ENCODE measurements at regions not wholly inside any gene's neighbourhood (a gene's known extent, or its start where the extent isn't known, plus 50 kb on each side); places are given as distances from the start of the nearest gene placed in this dataset.

- H3K9me2 ChIP-seq (ENCODE audit: insufficient read depth) = no peaks in the 10 kb centered on the region; the same call in 1 of the 2 replicates
- no TSS peak for BruUV-seq (replicated peaks)
- no peak overlapping the region for H3K4me2 ChIP-seq (ENCODE audit: low read length)
- no peak overlapping the region for H2AFZ ChIP-seq (ENCODE audit: low read depth, low read length, poor library complexity, severe bottlenecking)
- no peaks in the 10 kb centered on the region for H3K4me1 ChIP-seq (ENCODE audit: control insufficient read depth in 1 of 2, insufficient read depth in 2 of 2, low read length in 2 of 2)
- H3K9me3 ChIP-seq (ENCODE audit: control insufficient read depth in 1 of 2, insufficient read depth in 1 of 2, low read depth in 1 of 2, low read length in 2 of 2) = no peaks in the 10 kb centered on the region
- ATAC-seq (no peak), DNase-seq (ENCODE audit: low read depth, low spot score) (no peak)
- ChIA-PET CTCF (no interaction called here), RAD21 (ENCODE audit: low non-redundant PET in 1 of 2, low total read pairs in 2 of 2, uncharacterized antibody in 2 of 2, unreplicated experiment in 2 of 2) (no interaction called here), POLR2A (no interaction called here)
- H4K20me1 ChIP-seq (ENCODE audit: insufficient read depth) = no peaks in the 10 kb centered on the region
- TF ChIP-seq FOSL1 (IDR thresholded peaks at IDR 0.05; ENCODE audit: low read depth) = no peak
- no peak for TF ChIP-seq CTCF (IDR thresholded peaks at IDR 0.05 in 2 of 3, conservative IDR thresholded peaks at IDR 0.05 in 1 of 3; ENCODE audit: borderline replicate concordance in 1 of 3, insufficient read depth in 1 of 3, low read depth in 2 of 3, low read length in 2 of 3)
- no peak for TF ChIP-seq POLR2AphosphoS5 (IDR thresholded peaks at IDR 0.05; ENCODE audit: low read depth, low read length)
- TF ChIP-seq ELF1 (IDR thresholded peaks at IDR 0.05; ENCODE audit: borderline replicate concordance, low read depth) = no peak
- TF ChIP-seq ATF3 (IDR thresholded peaks at IDR 0.05) = no peak
- TF ChIP-seq JUND (IDR thresholded peaks at IDR 0.05) = no peak
- no peak for TF ChIP-seq ZFX (IDR thresholded peaks at IDR 0.05)
- TF ChIP-seq MAX (IDR thresholded peaks at IDR 0.05) = no peak
- no peak for TF ChIP-seq SRF (IDR thresholded peaks at IDR 0.05; ENCODE audit: low read depth)
- no peak for TF ChIP-seq ZBTB33 (IDR thresholded peaks at IDR 0.05; ENCODE audit: extremely low read depth, insufficient replicate concordance, low read length)
- TF ChIP-seq ZNF274 (IDR thresholded peaks at IDR 0.05; ENCODE audit: low read depth, low read length) = no peak
- no peak for TF ChIP-seq CEBPB (IDR thresholded peaks at IDR 0.05; ENCODE audit: low read depth)
- TF ChIP-seq YY1 (IDR thresholded peaks at IDR 0.05; ENCODE audit: extremely low read depth, insufficient replicate concordance, low read depth, low read length) = no peak
- no peak for TF ChIP-seq EZH2 (IDR thresholded peaks at IDR 0.05)
- no peak for TF ChIP-seq EGR1 (IDR thresholded peaks at IDR 0.05; ENCODE audit: low read depth)
- no peak for TF ChIP-seq SIN3A (IDR thresholded peaks at IDR 0.05; ENCODE audit: low read depth)
- no peak for TF ChIP-seq CBX3 (IDR thresholded peaks at IDR 0.05; ENCODE audit: low read depth)
- no peaks in the 10 kb centered on the region for H3K27me3 ChIP-seq (ENCODE audit: insufficient read depth, low read length)
- no peak overlapping the region for H3K27ac ChIP-seq (ENCODE audit: low read depth, low read length)
- H3K79me2 ChIP-seq (ENCODE audit: insufficient read depth, low read length) = no peaks in the 10 kb centered on the region
- H3K36me3 ChIP-seq (ENCODE audit: control insufficient read depth in 1 of 2, insufficient read depth in 2 of 2, low read length in 2 of 2) = no peaks in the 10 kb centered on the region
- intact Hi-C loops (cut with micrococcal nuclease) = no loop called here
- no peak overlapping the region for H3K4me3 ChIP-seq (replicated peaks in 1 of 2; ENCODE audit: low read depth in 1 of 2, low read length in 2 of 2)
- H3K9ac ChIP-seq (ENCODE audit: low read length) = no peak overlapping the region
Measured at GRCh38 chr5:38187532-38187931, 70.8 kb upstream of the EGFLAM start.
